ENCODE measurements at regions not wholly inside any gene's neighbourhood (a gene's known extent, or its start where the extent isn't known, plus 50 kb on each side); places are given as distances from the start of the nearest gene placed in this dataset.
A peak's percentile ranks its signal among the peaks of the same experiment; 100 is the strongest.
"Not testable (repeated sequence)": the region's sequence is repeated elsewhere in the genome, so short reads cannot be mapped to it uniquely, and the experiment has no call there.

- DNase-seq (ENCODE audit: low spot score in 2 of 2), result no peak
- Histone ChIP-seq H3K4me1 (peaks cover 5% of the 10 kb centered on the region), H3K36me3 (replicated peaks) (no peaks in the 10 kb centered on the region), H3K27me3 (ENCODE audit: low read depth) (0 out of 2 replicates have a peak, but pooled peaks cover 4% of the 10 kb centered on the region), H3K9me3 (no peaks in the 10 kb centered on the region), H3K4me3 (no peak overlapping the region)
- in situ Hi-C loops (cut with MboI; ENCODE audit: low sequenced_read_pairs), result no loop called here
Measured at GRCh38 chr1:181178241-181178879, 89.9 kb downstream of the IER5 start.

- Histone ChIP-seq H3K4me1 (peaks cover 5% of the 10 kb centered on the region), H3K36me3 (replicated peaks) (no peaks in the 10 kb centered on the region), H3K27me3 (ENCODE audit: low read depth) (peaks cover 4% of the 10 kb centered on the region; the same call in 1 of the 2 replicates), H3K9me3 (no peaks in the 10 kb centered on the region), H3K4me3 (no peak overlapping the region)
- in situ Hi-C loops (cut with MboI; ENCODE audit: low sequenced_read_pairs), result no loop called here
- DNase-seq (ENCODE audit: low spot score in 2 of 2), result no peak
Measured at GRCh38 chr1:181179279-181179986, 90.9 kb downstream of the IER5 start.

GRCh38 chr1:181179987-181180365, 91.5 kb downstream of the IER5 start:
- H3K4me3 ChIP-seq, result no peak overlapping the region
- peaks cover 4% of the 10 kb centered on the region; the same call in 1 of the 2 replicates for H3K27me3 ChIP-seq (ENCODE audit: low read depth)
- in situ Hi-C loops (cut with MboI; ENCODE audit: low sequenced_read_pairs), result no loop called here
- H3K4me1 ChIP-seq, result peaks cover 5% of the 10 kb centered on the region
- no peaks in the 10 kb centered on the region for H3K9me3 ChIP-seq
- peak in 1 of 2 experiments; percentile 47 for DNase-seq (ENCODE audit: low spot score in 2 of 2)
- H3K36me3 ChIP-seq (replicated peaks), result no peaks in the 10 kb centered on the region

- no peak overlapping the region for H3K4me3 ChIP-seq
- peaks cover 5% of the 10 kb centered on the region for H3K4me1 ChIP-seq
- no peaks in the 10 kb centered on the region for H3K9me3 ChIP-seq
- H3K27me3 ChIP-seq (ENCODE audit: low read depth), result peaks cover 4% of the 10 kb centered on the region; the same call in 1 of the 2 replicates
- no peaks in the 10 kb centered on the region for H3K36me3 ChIP-seq (replicated peaks)
- DNase-seq (ENCODE audit: low spot score in 2 of 2), result no peak
- in situ Hi-C loops (cut with MboI; ENCODE audit: low sequenced_read_pairs), result no loop called here
Measured at GRCh38 chr1:181180407-181181031, 92.0 kb downstream of the IER5 start.

GRCh38 chr1:181181792-181182585, 93.5 kb downstream of the IER5 start:
- Histone ChIP-seq H3K36me3 (replicated peaks) (no peaks in the 10 kb centered on the region), H3K4me1 (peaks cover 5% of the 10 kb centered on the region), H3K4me3 (no peak overlapping the region), H3K9me3 (no peaks in the 10 kb centered on the region), H3K27me3 (ENCODE audit: low read depth) (peaks cover 4% of the 10 kb centered on the region; the same call in 1 of the 2 replicates)
- no peak for DNase-seq (ENCODE audit: low spot score in 2 of 2)
- in situ Hi-C loops (cut with MboI; ENCODE audit: low sequenced_read_pairs), result no loop called here

GRCh38 chr1:181184621-181185020, 96.1 kb downstream of the IER5 start:
- Histone ChIP-seq H3K4me1 (peaks cover 5% of the 10 kb centered on the region), H3K27me3 (ENCODE audit: low read depth) (peaks cover 4% of the 10 kb centered on the region; the same call in 1 of the 2 replicates), H3K9me3 (no peaks in the 10 kb centered on the region), H3K36me3 (replicated peaks) (no peaks in the 10 kb centered on the region), H3K4me3 (no peak overlapping the region)
- DNase-seq (ENCODE audit: low spot score in 2 of 2), result peak in 1 of 2 experiments; percentile 28
- in situ Hi-C loops (cut with MboI; ENCODE audit: low sequenced_read_pairs), result loop anchor here (5.0 kb wide), 1 partner anchor 238 kb away; no protein-coding TSS in a partner anchor

GRCh38 chr1:181185461-181185860, 97.0 kb downstream of the IER5 start:
- Histone ChIP-seq H3K9me3 (no peaks in the 10 kb centered on the region), H3K4me3 (no peak overlapping the region), H3K27me3 (ENCODE audit: low read depth) (peaks cover 4% of the 10 kb centered on the region; the same call in 1 of the 2 replicates), H3K36me3 (replicated peaks) (no peaks in the 10 kb centered on the region), H3K4me1 (no peaks in the 10 kb centered on the region)
- in situ Hi-C loops (cut with MboI; ENCODE audit: low sequenced_read_pairs), result loop anchor here (5.0 kb wide), 1 partner anchor 237 kb away; no protein-coding TSS in a partner anchor
- DNase-seq (ENCODE audit: low spot score in 2 of 2), result no peak

- not testable (repeated sequence) for H3K4me1 ChIP-seq; H3K4me3 ChIP-seq; H3K36me3 ChIP-seq (replicated peaks); DNase-seq (ENCODE audit: low spot score in 2 of 2); H3K9me3 ChIP-seq; H3K27me3 ChIP-seq (ENCODE audit: low read depth)
- in situ Hi-C loops (cut with MboI; ENCODE audit: low sequenced_read_pairs), result loop anchor here (5.0 kb wide), 1 partner anchor 236 kb away; no protein-coding TSS in a partner anchor
Measured at GRCh38 chr1:181186133-181186532, 97.6 kb downstream of the IER5 start.

- Histone ChIP-seq H3K9me3 (no peaks in the 10 kb centered on the region), H3K4me3 (no peak overlapping the region), H3K27me3 (ENCODE audit: low read depth) (peaks cover 3% of the 10 kb centered on the region; the same call in 1 of the 2 replicates), H3K4me1 (no peaks in the 10 kb centered on the region), H3K36me3 (replicated peaks) (no peaks in the 10 kb centered on the region)
- in situ Hi-C loops (cut with MboI; ENCODE audit: low sequenced_read_pairs), result loop anchor here (5.0 kb wide), 1 partner anchor 235 kb away; no protein-coding TSS in a partner anchor
- no peak for DNase-seq (ENCODE audit: low spot score in 2 of 2)
Measured at GRCh38 chr1:181187337-181188126, 99.0 kb downstream of the IER5 start.

GRCh38 chr1:181189245-181189644, 100.7 kb downstream of the IER5 start:
- DNase-seq (ENCODE audit: low spot score in 2 of 2), result no peak
- Histone ChIP-seq H3K27me3 (ENCODE audit: low read depth) (no peaks in the 10 kb centered on the region; the same call in 1 of the 2 replicates), H3K4me3 (no peak overlapping the region), H3K36me3 (replicated peaks) (no peaks in the 10 kb centered on the region), H3K9me3 (no peaks in the 10 kb centered on the region; the same call in 1 of the 2 replicates), H3K4me1 (no peaks in the 10 kb centered on the region)
- in situ Hi-C loops (cut with MboI; ENCODE audit: low sequenced_read_pairs), result loop anchor here (5.0 kb wide), 1 partner anchor 233 kb away; no protein-coding TSS in a partner anchor

- Histone ChIP-seq H3K9me3 (no peaks in the 10 kb centered on the region; the same call in 1 of the 2 replicates), H3K4me3 (peak overlapping the region; percentile 30), H3K4me1 (no peaks in the 10 kb centered on the region), H3K36me3 (replicated peaks) (no peaks in the 10 kb centered on the region), H3K27me3 (ENCODE audit: low read depth) (no peaks in the 10 kb centered on the region)
- in situ Hi-C loops (cut with MboI; ENCODE audit: low sequenced_read_pairs), result loop anchor here (5.0 kb wide), 1 partner anchor 232 kb away; no protein-coding TSS in a partner anchor
- DNase-seq (ENCODE audit: low spot score in 2 of 2), result peak; percentile 51 to 83
Measured at GRCh38 chr1:181189691-181190363, 101.3 kb downstream of the IER5 start.

GRCh38 chr1:181190364-181191035, 102.0 kb downstream of the IER5 start:
- Histone ChIP-seq H3K9me3 (no peaks in the 10 kb centered on the region; the same call in 1 of the 2 replicates), H3K27me3 (ENCODE audit: low read depth) (no peaks in the 10 kb centered on the region), H3K4me1 (no peaks in the 10 kb centered on the region), H3K4me3 (peak overlapping the region; percentile 30), H3K36me3 (replicated peaks) (no peaks in the 10 kb centered on the region)
- in situ Hi-C loops (cut with MboI; ENCODE audit: low sequenced_read_pairs), result no loop called here
- no peak for DNase-seq (ENCODE audit: low spot score in 2 of 2)

Measured in HAP-1 (cell line).